Psoas muscle (tissue), 7 donors: ENCODE measurements at regions not wholly inside any gene's neighbourhood (a gene's known extent, or its start where the extent isn't known, plus 50 kb on each side); places are given as distances from the start of the nearest gene placed in this dataset.

Source experiments
- ATAC-seq, 4 donors: fragments of 200-7000 bp; cut with Tn5 transposase; one replicate each; pipeline ENCODE4 v1.9.1; 2020; ENCODE audit warnings: moderate library complexity in 3 of 4, mild to moderate bottlenecking in 2 of 4
- DNase-seq, 2 donors: peaks; one replicate each; pipeline ENCODE4 v3.0.0-alpha.2; 2020
- H3K27ac ChIP-seq: fragments of 200-600 bp; one replicate; pipeline ENCODE4 v1.8.0; 2022
- H3K27me3 ChIP-seq, 3 donors: fragments of 200-600 bp in 1 of 3; one replicate each; pipeline versions ENCODE4 v1.6.1 to v1.8.0; 2013 to 2022; ENCODE audit warnings: low read length in 2 of 3, mild to moderate bottlenecking in 2 of 3, moderate library complexity in 1 of 3; ENCODE audit not compliant: insufficient read depth in 3 of 3
- H3K36me3 ChIP-seq, 2 donors: fragments of 200-600 bp in 1 of 2; one replicate each; pipeline versions ENCODE4 v1.6.1 to v1.8.0; 2013 to 2022; ENCODE audit warnings: low read depth in 1 of 2, mild to moderate bottlenecking in 1 of 2, moderate library complexity in 1 of 2; ENCODE audit not compliant: insufficient read depth in 1 of 2
- H3K4me1 ChIP-seq: fragments of 200-600 bp; one replicate; pipeline ENCODE4 v1.8.0; 2022
- H3K4me3 ChIP-seq: fragments of 200-600 bp; one replicate; pipeline ENCODE4 v1.8.0; 2022; ENCODE audit warnings: mild to moderate bottlenecking
- H3K9me3 ChIP-seq: fragments of 200-600 bp; one replicate; pipeline ENCODE4 v1.8.0; 2022
- WGBS, 3 donors: extraction: QIAGEN DNeasy Blood & Tissue Kit; methylation state at CpG; one replicate each; pipeline versions ENCODE4 v1.1.6 to v1.1.7; 2013; 5-methylcytosine and 5-hydroxymethylcytosine counted together
- intact Hi-C, 2 donors: fragments of 100-400 bp; cut with DNase I; formaldehyde crosslinking; loops; one replicate each; pipeline versions ENCODE4 v1.11.0 to v1.14.2; 2022
- TF ChIP-seq, protein P1 (sequence below): fragments of 200-600 bp; IDR thresholded peaks from one replicate; pipeline ENCODE4 v1.8.0; 2022; ENCODE audit warnings: antibody characterized with exemption
- donor health status: healthy with polysubstance abuse.
- donor health status: DM: no; HTN: no; CAD: no; lungs with moderate emphysema.
- donor health status: Bipolar disorder and iron deficiency.
- donor health status: healthy.
- donor health status: DM: yes; HTN: yes; CAD: no.
- donor health status: DM: no; HTN: no; CAD: no.
- donor health status: DM: yes; HTN: yes; CAD: no.

DNA sequence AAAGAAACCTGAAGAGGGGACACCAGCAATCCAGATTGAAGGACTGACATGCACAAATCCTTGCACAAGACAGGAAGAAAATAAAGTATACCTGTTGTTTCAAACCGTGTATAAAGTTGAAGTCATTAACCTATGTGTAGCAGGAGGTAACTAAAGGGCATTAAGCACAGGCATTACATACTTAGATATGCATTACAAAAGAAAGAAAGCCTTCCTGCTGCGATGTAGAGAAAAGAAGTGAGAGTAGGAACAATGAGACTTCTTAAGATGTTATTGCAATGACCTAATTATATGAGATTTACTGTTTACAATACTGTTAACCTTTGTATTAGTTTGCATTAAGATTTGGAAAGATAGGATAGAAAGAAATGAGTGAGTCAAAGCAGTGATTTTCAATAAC lies 308.9 kb upstream of the PTPRD start:
- DNase-seq (no peak), ATAC-seq (no peak)
- H3K36me3 ChIP-seq: no peaks in the 10 kb centered on the region
- no peak overlapping the region for H3K4me3 ChIP-seq
- H3K27ac ChIP-seq: no peak overlapping the region
- no peaks in the 10 kb centered on the region for H3K4me1 ChIP-seq
- H3K9me3 ChIP-seq: no peaks in the 10 kb centered on the region
- no peaks in the 10 kb centered on the region for H3K27me3 ChIP-seq
- 7 to 15% (median 9%) methylated on average over 2 of the region's 2 CpGs for WGBS, 3 donors
- TF ChIP-seq, protein P1, sequence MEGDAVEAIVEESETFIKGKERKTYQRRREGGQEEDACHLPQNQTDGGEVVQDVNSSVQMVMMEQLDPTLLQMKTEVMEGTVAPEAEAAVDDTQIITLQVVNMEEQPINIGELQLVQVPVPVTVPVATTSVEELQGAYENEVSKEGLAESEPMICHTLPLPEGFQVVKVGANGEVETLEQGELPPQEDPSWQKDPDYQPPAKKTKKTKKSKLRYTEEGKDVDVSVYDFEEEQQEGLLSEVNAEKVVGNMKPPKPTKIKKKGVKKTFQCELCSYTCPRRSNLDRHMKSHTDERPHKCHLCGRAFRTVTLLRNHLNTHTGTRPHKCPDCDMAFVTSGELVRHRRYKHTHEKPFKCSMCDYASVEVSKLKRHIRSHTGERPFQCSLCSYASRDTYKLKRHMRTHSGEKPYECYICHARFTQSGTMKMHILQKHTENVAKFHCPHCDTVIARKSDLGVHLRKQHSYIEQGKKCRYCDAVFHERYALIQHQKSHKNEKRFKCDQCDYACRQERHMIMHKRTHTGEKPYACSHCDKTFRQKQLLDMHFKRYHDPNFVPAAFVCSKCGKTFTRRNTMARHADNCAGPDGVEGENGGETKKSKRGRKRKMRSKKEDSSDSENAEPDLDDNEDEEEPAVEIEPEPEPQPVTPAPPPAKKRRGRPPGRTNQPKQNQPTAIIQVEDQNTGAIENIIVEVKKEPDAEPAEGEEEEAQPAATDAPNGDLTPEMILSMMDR: no peak
- intact Hi-C loops: no loop called here

- Histone ChIP-seq H3K27ac (no peak overlapping the region), H3K36me3 (no peaks in the 10 kb centered on the region), H3K27me3 (no peaks in the 10 kb centered on the region), H3K4me1 (no peaks in the 10 kb centered on the region), H3K4me3 (no peak overlapping the region), H3K9me3 (no peaks in the 10 kb centered on the region)
- DNase-seq: no peak
- intact Hi-C loops: no loop called here
- WGBS, 3 donors: 64 to 78% (median 66%) methylated on average over 4 of the region's 4 CpGs
- no peak for ATAC-seq
- TF ChIP-seq, protein P1: no peak
These were observed 313.1 kb upstream of the PTPRD start for GRCh38 chr9:10925896-10926295.

DNA sequence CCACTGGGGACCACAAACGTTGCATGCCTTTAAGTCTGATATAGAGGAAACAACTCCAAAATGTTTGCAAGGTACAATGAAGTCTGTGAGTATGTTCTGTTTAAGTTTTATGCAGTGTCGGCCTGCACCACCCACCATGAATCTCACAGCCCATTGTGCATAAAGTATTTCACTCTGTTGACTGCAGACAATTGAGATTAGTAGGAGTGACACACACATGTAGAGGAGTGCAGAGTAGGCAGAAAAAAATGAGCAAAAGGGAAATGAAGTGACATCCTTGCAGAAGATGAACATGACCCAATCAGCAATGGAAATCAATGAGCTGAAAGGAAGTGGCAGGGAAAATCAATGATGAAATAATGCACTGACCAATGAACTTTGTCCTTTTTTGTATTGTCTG lies 315.6 kb upstream of the PTPRD start:
- no peak overlapping the region for H3K27ac ChIP-seq
- intact Hi-C loops: no loop called here
- no peaks in the 10 kb centered on the region for H3K9me3 ChIP-seq
- no peaks in the 10 kb centered on the region for H3K27me3 ChIP-seq
- 48 to 52% (median 51%) methylated on average over 2 of the region's 2 CpGs for WGBS, 3 donors
- no peak for ATAC-seq
- DNase-seq: no peak
- TF ChIP-seq, protein P1: no peak
- H3K4me1 ChIP-seq: no peaks in the 10 kb centered on the region
- no peak overlapping the region for H3K4me3 ChIP-seq
- H3K36me3 ChIP-seq: no peaks in the 10 kb centered on the region

GRCh38 chr9:10930081-10930480 lies 317.3 kb upstream of the PTPRD start:
- ATAC-seq (no peak), DNase-seq (no peak)
- intact Hi-C loops: no loop called here
- TF ChIP-seq, protein P1: no peak
- Histone ChIP-seq H3K9me3 (no peaks in the 10 kb centered on the region), H3K4me1 (no peaks in the 10 kb centered on the region), H3K4me3 (no peak overlapping the region), H3K27me3 (no peaks in the 10 kb centered on the region), H3K36me3 (no peaks in the 10 kb centered on the region), H3K27ac (no peak overlapping the region)
- 52 to 57% (median 54%) methylated on average over 2 of the region's 2 CpGs for WGBS, 3 donors

DNA sequence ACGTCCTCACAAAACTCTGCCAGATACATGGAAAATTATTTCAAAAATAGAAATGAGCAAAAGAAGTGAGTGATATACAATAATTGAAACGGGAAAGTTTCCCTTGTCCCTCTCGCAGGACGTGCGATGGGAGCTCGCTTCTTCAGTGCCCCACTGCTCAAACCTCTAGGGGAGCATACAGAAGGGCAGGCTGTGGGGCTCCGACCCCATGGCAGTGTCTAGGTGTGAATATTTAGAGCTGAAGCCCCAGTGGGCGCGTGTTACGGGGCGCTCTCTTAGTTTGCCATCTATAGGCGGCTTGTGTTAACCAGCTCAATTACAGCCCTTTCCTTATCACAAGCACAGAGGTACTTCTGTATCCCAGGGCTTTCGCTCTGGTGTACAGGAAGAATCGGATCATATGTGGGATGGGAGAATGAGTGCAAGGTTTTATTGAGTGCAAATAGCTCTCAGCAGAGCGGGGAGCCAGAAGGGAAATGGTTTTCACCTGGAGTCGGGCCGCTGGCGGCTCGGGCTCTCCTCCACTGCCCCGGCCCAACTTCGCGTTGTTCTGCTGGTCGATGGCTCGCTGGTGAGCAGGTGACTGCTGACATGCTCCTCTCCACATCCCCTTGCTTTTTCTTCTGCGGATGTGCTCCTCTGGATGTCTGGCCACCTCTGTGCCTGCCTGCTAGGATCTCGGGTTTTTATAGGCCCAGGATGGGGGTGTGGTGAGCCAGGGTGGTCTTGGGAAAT lies 334.0 kb upstream of the PTPRD start:
- no peaks in the 10 kb centered on the region for H3K4me1 ChIP-seq
- no peaks in the 10 kb centered on the region for H3K36me3 ChIP-seq
- ATAC-seq (no peak), DNase-seq (no peak)
- no peaks in the 10 kb centered on the region for H3K9me3 ChIP-seq
- intact Hi-C loops: no loop called here
- no peak overlapping the region for H3K4me3 ChIP-seq
- WGBS, 3 donors: 86 to 89% (median 88%) methylated on average over 26 of the region's 26 CpGs
- TF ChIP-seq, protein P1: no peak
- no peak overlapping the region for H3K27ac ChIP-seq
- H3K27me3 ChIP-seq: no peaks in the 10 kb centered on the region
